SU-DHL-6 (cell line): ENCODE measurements at regions not wholly inside any gene's neighbourhood (a gene's known extent, or its start where the extent isn't known, plus 50 kb on each side); places are given as distances from the start of the nearest gene placed in this dataset.

Experiments used
- H2AFZ ChIP-seq: fragments of 200-600 bp; sonication (generic); 2 replicates; pipeline ENCODE4 v1.6.1; 2014; ENCODE audit warnings: low read depth, mild to moderate bottlenecking, moderate library complexity, mixed read lengths, antibody characterized with exemption, low read length; ENCODE audit not compliant: severe bottlenecking
- H3F3A ChIP-seq: fragments of 200-600 bp; shearing (Covaris generic); 2 replicates; pipeline ENCODE4 v1.6.0; 2016; ENCODE audit warnings: antibody characterized with exemption, mild to moderate bottlenecking; ENCODE audit not compliant: insufficient read depth
- H3K27ac ChIP-seq: fragments of 200-600 bp; sonication (generic); 2 replicates; pipeline ENCODE4 v1.5.1; 2016; ENCODE audit warnings: low read depth, mild to moderate bottlenecking, low read length, moderate library complexity, mixed read lengths
- H3K27me3 ChIP-seq: fragments of 200-600 bp; sonication (generic), shearing (Covaris generic); 2 replicates; pipeline ENCODE4 v1.6.0; 2014; ENCODE audit warnings: mild to moderate bottlenecking, low read length
- H3K36me3 ChIP-seq: fragments of 200-600 bp; sonication (generic); 2 replicates; pipeline ENCODE4 v1.6.1; 2014; ENCODE audit warnings: mild to moderate bottlenecking, low read length, mixed read lengths
- H3K4me2 ChIP-seq: fragments of 300-600, 200-600 bp; shearing (Covaris generic), sonication (generic); 2 replicates; pipeline ENCODE4 v1.6.0; 2014; ENCODE audit warnings: low read length, low read depth, mild to moderate bottlenecking; ENCODE audit not compliant: poor library complexity, severe bottlenecking
- H3K4me3 ChIP-seq: fragments of 200-600 bp; sonication (generic); 2 replicates; pipeline ENCODE4 v1.5.1; 2014; ENCODE audit warnings: antibody characterized with exemption, low read length, mild to moderate bottlenecking, mixed read lengths; ENCODE audit not compliant: insufficient read depth, poor library complexity, severe bottlenecking
- H3K79me2 ChIP-seq: fragments of 200-600 bp; sonication (generic); 2 replicates; pipeline ENCODE4 v1.6.1; 2014; ENCODE audit warnings: mild to moderate bottlenecking, low read length, moderate library complexity; ENCODE audit not compliant: insufficient read depth
- H3K9ac ChIP-seq: fragments of 200-600 bp; sonication (generic); 2 replicates; pipeline ENCODE4 v1.7.0; 2014; ENCODE audit warnings: mild to moderate bottlenecking, low read length
- H3K9me2 ChIP-seq: fragments of 200-600 bp; sonication (generic); replicated peaks from 2 replicates; pipeline ENCODE4 v1.6.1; 2014; ENCODE audit warnings: low read length; ENCODE audit not compliant: insufficient read depth
- H3K9me3 ChIP-seq: fragments of 200-600 bp; sonication (generic); 2 replicates; pipeline ENCODE4 v1.6.1; 2014; ENCODE audit warnings: low read length, mixed read lengths; ENCODE audit not compliant: insufficient read depth
- H4K20me1 ChIP-seq: fragments of 200-600 bp; sonication (generic); 2 replicates; pipeline ENCODE4 v1.6.1; 2014; ENCODE audit warnings: low read depth, mild to moderate bottlenecking, antibody characterized with exemption, low read length, moderate library complexity, mixed read lengths
- EZH2phosphoT487 ChIP-seq: fragments of 200-600 bp; sonication (generic), shearing (Covaris generic); conservative IDR thresholded peaks from 2 replicates; pipeline ENCODE4 v1.6.1; 2018; ENCODE audit warnings: mild to moderate bottlenecking, antibody characterized with exemption, low read length, moderate library complexity, mixed read lengths
- TF ChIP-seq, protein P1 (sequence below): fragments of 200-600 bp; sonication (generic); IDR thresholded peaks from one replicate; pipeline ENCODE4 v1.5.1; 2017; ENCODE audit warnings: antibody characterized with exemption, mild to moderate bottlenecking, low read length, moderate library complexity; ENCODE audit not compliant: insufficient read depth, poor library complexity, severe bottlenecking

DNA sequence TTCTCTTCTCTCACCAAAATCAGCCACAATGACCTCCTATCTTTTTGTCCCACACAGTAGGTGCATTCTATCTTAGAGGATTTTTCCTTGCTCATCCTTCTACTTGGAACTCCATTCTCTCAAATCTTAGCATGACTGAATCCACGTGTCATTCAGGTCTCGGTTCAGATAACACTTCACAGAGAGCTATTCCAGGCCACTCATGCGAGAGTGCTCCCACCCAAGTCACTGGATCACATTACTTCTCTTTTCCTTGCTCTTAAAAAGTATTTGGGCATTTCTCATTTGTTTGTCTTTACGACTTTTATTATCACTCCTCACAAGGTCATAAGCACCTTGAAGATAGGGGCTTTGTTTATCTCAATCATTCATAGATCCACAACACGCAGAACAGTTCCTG, 647.5 kb upstream of the TENM3 start:
- Histone ChIP-seq H3K36me3 (no peaks in the 10 kb centered on the region), H2AFZ (no peak overlapping the region), H3K79me2 (no peaks in the 10 kb centered on the region), H3K27me3 (no peaks in the 10 kb centered on the region), H3K9me3 (no peaks in the 10 kb centered on the region), H3K9ac (no peak overlapping the region), H3K4me3 (no peak overlapping the region), H3K4me2 (no peak overlapping the region), H3F3A (no peaks in the 10 kb centered on the region), H4K20me1 (no peaks in the 10 kb centered on the region), H3K27ac (no peak overlapping the region), H3K9me2 (peaks cover 5% of the 10 kb centered on the region; the same call in 1 of the 2 replicates)
- TF ChIP-seq, protein P1, sequence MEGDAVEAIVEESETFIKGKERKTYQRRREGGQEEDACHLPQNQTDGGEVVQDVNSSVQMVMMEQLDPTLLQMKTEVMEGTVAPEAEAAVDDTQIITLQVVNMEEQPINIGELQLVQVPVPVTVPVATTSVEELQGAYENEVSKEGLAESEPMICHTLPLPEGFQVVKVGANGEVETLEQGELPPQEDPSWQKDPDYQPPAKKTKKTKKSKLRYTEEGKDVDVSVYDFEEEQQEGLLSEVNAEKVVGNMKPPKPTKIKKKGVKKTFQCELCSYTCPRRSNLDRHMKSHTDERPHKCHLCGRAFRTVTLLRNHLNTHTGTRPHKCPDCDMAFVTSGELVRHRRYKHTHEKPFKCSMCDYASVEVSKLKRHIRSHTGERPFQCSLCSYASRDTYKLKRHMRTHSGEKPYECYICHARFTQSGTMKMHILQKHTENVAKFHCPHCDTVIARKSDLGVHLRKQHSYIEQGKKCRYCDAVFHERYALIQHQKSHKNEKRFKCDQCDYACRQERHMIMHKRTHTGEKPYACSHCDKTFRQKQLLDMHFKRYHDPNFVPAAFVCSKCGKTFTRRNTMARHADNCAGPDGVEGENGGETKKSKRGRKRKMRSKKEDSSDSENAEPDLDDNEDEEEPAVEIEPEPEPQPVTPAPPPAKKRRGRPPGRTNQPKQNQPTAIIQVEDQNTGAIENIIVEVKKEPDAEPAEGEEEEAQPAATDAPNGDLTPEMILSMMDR = no peak
- no peak for TF ChIP-seq EZH2phosphoT487

DNA sequence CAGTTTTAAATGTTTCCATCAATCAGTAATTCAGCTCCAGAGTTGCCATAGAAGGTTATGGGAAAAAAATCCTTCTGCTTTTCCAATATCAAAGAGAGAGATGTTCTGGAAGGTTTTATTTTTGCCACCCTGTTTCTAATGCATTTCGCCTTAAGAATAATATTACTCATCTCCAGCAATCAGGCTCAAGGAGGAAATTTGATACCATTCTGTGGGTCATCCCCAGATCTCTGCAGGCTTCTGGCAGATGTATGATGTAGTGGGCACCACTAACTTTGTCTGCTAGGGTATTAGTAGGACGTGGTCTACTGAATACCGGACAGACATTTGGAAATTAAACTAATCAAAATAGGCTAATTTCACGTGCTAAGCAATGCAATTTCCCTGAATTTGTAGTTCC, 645.4 kb upstream of the TENM3 start:
- no peak overlapping the region for H3K4me2 ChIP-seq

DNA sequence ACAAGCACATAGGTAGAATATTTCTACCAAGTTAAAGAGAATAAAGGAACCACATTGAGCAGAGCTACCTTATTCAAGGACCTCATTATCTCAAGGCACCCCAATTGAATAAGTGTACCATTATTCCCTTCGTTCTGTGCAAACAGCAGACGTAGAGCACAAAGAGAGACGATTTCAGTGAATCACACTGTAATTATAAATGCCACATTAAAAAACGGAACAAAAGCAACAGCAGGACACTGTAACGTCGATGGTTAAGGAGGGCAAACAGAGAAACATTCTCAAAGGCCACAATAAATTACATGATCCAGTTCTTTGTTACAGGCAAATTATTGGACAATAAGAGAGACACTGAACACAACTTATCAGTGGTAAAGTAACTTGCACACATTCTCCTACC, 644.1 kb upstream of the TENM3 start:
- Histone ChIP-seq H3K9me3 (no peaks in the 10 kb centered on the region), H3K4me3 (no peak overlapping the region), H3K4me2 (no peak overlapping the region), H3K9ac (no peak overlapping the region), H3K9me2 (peaks cover 5% of the 10 kb centered on the region; the same call in 1 of the 2 replicates), H2AFZ (no peak overlapping the region), H4K20me1 (no peaks in the 10 kb centered on the region), H3K79me2 (no peaks in the 10 kb centered on the region), H3K27ac (no peak overlapping the region), H3K27me3 (no peaks in the 10 kb centered on the region), H3F3A (no peaks in the 10 kb centered on the region), H3K36me3 (no peaks in the 10 kb centered on the region)
- TF ChIP-seq EZH2phosphoT487 = no peak
- TF ChIP-seq, protein P1 = no peak

More for the DNA sequence above, 645.4 kb upstream of the TENM3 start:
- TF ChIP-seq, protein P1 = no peak
- TF ChIP-seq EZH2phosphoT487 = no peak
- no peaks in the 10 kb centered on the region for H3K27me3 ChIP-seq
- no peaks in the 10 kb centered on the region for H3K36me3 ChIP-seq
- H4K20me1 ChIP-seq = no peaks in the 10 kb centered on the region
- H3F3A ChIP-seq = no peaks in the 10 kb centered on the region
- no peak overlapping the region for H3K27ac ChIP-seq
- no peak overlapping the region for H3K9ac ChIP-seq
- no peak overlapping the region for H2AFZ ChIP-seq
- no peaks in the 10 kb centered on the region for H3K9me3 ChIP-seq
- H3K79me2 ChIP-seq = no peaks in the 10 kb centered on the region
- no peak overlapping the region for H3K4me3 ChIP-seq
- peaks cover 5% of the 10 kb centered on the region; the same call in 1 of the 2 replicates for H3K9me2 ChIP-seq

DNA sequence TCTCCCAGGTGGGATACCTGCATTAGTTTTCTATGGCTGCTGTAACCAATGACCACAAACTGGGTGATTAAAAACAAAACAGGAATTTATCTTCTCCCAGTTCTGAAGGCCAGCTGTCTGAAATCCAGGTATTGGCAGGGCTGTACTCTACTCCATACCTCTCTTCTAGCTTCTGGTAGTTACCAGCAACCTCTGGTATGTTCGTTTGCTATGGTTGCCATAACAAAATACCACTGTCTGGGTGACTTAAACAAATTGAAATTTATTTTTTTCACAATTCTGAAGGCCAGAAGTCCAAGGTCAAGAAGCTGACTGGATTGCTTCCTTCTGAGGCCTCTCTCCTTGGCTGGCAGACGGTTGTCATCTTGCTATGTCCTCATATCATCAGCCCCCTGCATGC, 642.1 kb upstream of the TENM3 start:
- H3K9me2 ChIP-seq = no peaks in the 10 kb centered on the region; the same call in 1 of the 2 replicates

More for the DNA sequence above, 642.1 kb upstream of the TENM3 start:
- Histone ChIP-seq H3K9ac (no peak overlapping the region), H3F3A (no peaks in the 10 kb centered on the region), H3K4me2 (no peak overlapping the region), H3K36me3 (no peaks in the 10 kb centered on the region), H3K4me3 (no peak overlapping the region), H3K9me3 (no peaks in the 10 kb centered on the region), H3K79me2 (no peaks in the 10 kb centered on the region), H3K27ac (no peak overlapping the region), H4K20me1 (no peaks in the 10 kb centered on the region), H3K27me3 (no peaks in the 10 kb centered on the region), H2AFZ (no peak overlapping the region)
- TF ChIP-seq, protein P1 = no peak
- TF ChIP-seq EZH2phosphoT487 = no peak
